ENCODE measurements at regions not wholly inside any gene's neighbourhood (a gene's known extent, or its start where the extent isn't known, plus 50 kb on each side); places are given as distances from the start of the nearest gene placed in this dataset.

DNA sequence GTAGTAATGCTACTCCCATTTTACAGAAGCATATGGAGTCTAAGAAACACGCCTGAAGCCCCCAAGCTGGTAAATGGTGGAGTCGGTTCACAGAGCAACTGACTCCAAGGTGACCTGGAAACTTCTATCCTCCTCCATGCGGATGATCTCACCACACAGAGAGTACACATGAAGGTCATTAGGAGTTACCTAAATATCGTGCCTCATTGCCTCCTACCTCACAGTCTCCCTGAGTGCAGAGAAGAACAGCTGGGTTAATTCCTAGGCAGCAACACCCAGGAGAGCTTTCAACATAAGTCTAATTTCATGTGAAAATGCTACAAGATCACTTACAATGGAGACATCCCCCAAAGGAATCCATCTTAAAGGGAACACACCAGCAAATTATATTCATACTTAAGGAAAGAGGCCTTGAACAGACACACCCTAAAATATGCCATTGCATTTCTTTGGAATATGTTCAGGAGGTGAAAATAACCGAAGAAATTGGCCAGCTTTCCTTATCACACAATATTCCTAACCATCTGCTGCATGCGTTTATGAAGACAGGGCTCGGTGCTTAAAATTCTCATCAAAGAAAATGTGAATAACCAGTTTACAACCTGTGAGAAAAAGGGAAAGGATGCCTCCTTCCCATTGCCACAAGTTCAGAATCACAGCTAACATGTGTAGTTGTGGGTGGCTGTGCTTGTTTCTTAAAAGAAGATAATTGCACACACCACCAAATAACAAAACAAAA, 203.6 kb upstream of the NBEA start:
- TF ChIP-seq EZH2 (IDR thresholded peaks at IDR 0.05; ENCODE audit: borderline replicate concordance, low read depth, low read length, severe bottlenecking): no peak
- TF ChIP-seq, protein P1, sequence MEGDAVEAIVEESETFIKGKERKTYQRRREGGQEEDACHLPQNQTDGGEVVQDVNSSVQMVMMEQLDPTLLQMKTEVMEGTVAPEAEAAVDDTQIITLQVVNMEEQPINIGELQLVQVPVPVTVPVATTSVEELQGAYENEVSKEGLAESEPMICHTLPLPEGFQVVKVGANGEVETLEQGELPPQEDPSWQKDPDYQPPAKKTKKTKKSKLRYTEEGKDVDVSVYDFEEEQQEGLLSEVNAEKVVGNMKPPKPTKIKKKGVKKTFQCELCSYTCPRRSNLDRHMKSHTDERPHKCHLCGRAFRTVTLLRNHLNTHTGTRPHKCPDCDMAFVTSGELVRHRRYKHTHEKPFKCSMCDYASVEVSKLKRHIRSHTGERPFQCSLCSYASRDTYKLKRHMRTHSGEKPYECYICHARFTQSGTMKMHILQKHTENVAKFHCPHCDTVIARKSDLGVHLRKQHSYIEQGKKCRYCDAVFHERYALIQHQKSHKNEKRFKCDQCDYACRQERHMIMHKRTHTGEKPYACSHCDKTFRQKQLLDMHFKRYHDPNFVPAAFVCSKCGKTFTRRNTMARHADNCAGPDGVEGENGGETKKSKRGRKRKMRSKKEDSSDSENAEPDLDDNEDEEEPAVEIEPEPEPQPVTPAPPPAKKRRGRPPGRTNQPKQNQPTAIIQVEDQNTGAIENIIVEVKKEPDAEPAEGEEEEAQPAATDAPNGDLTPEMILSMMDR (IDR thresholded peaks at IDR 0.05; ENCODE audit: borderline replicate concordance, extremely low read depth, low read length, poor library complexity, severe bottlenecking): no peak

Data from DND-41 (cell line).